Mesendoderm (in vitro differentiated cells): ENCODE measurements at regions not wholly inside any gene's neighbourhood (a gene's known extent, or its start where the extent isn't known, plus 50 kb on each side); places are given as distances from the start of the nearest gene placed in this dataset.
A peak's percentile ranks its signal among the peaks of the same experiment; 100 is the strongest.

Experiments
- DNase-seq: peaks from one replicate; pipeline ENCODE4 v3.0.0; 2013
- H2AK5ac ChIP-seq: 2 replicates; pipeline ENCODE4 v1.6.1; 2013; ENCODE audit warnings: low read length, inconsistent platforms
- H2BK120ac ChIP-seq: 2 replicates; pipeline ENCODE4 v1.6.1; 2013; ENCODE audit warnings: low read depth, mild to moderate bottlenecking, low read length, moderate library complexity, mixed read lengths
- H2BK15ac ChIP-seq: replicated peaks from 2 replicates; pipeline ENCODE4 v1.6.1; 2013; ENCODE audit warnings: low read depth, mild to moderate bottlenecking, moderate library complexity
- H2BK5ac ChIP-seq: 2 replicates; pipeline ENCODE4 v1.6.1; 2013; ENCODE audit warnings: low read length, inconsistent platforms
- H3K18ac ChIP-seq: 2 replicates; pipeline ENCODE4 v1.6.1; 2013; ENCODE audit warnings: mild to moderate bottlenecking, low read length, mixed read lengths
- H3K23ac ChIP-seq: one replicate; pipeline ENCODE4 v1.6.1; 2013; ENCODE audit warnings: low read length
- H3K27ac ChIP-seq: 2 replicates; pipeline ENCODE4 v1.5.1; 2013; ENCODE audit warnings: low read depth, mild to moderate bottlenecking, inconsistent platforms, low read length, moderate library complexity
- H3K27me3 ChIP-seq: 2 replicates; pipeline ENCODE4 v1.6.1; 2013; ENCODE audit warnings: low read length, control low read depth, mild to moderate bottlenecking, inconsistent platforms; ENCODE audit not compliant: insufficient read depth, poor library complexity
- H3K36me3 ChIP-seq: 2 replicates; pipeline ENCODE4 v1.6.1; 2013; ENCODE audit warnings: low read length, inconsistent platforms; ENCODE audit not compliant: control insufficient read depth, insufficient read depth
- H3K4ac ChIP-seq: one replicate; pipeline ENCODE4 v1.6.1; 2013; ENCODE audit warnings: low read depth, mild to moderate bottlenecking, low read length, moderate library complexity
- H3K4me1 ChIP-seq: 2 replicates; pipeline ENCODE4 v1.6.1; 2013; ENCODE audit warnings: low read depth, low read length, inconsistent platforms; ENCODE audit not compliant: control insufficient read depth
- H3K4me2 ChIP-seq: 2 replicates; pipeline ENCODE4 v1.6.1; 2013; ENCODE audit warnings: low read length
- H3K4me3 ChIP-seq: 2 replicates; pipeline ENCODE4 v1.5.1; 2013; ENCODE audit warnings: mild to moderate bottlenecking, low read length
- H3K56ac ChIP-seq: one replicate; pipeline ENCODE4 v1.6.1; 2013; ENCODE audit warnings: low read length
- H3K79me1 ChIP-seq: 2 replicates; pipeline ENCODE4 v1.6.1; 2013; ENCODE audit warnings: low read length, inconsistent platforms
- H3K79me2 ChIP-seq: 2 replicates; pipeline ENCODE4 v1.6.1; 2013; ENCODE audit warnings: mild to moderate bottlenecking, low read length; ENCODE audit not compliant: control insufficient read depth, insufficient read depth
- H3K9ac ChIP-seq: 2 replicates; pipeline ENCODE4 v1.6.1; 2013; ENCODE audit warnings: low read length, inconsistent platforms
- H4K5ac ChIP-seq: one replicate; pipeline ENCODE4 v1.6.1; 2013; ENCODE audit warnings: low read length
- H4K8ac ChIP-seq: one replicate; pipeline ENCODE4 v1.6.1; 2013; ENCODE audit warnings: low read depth, mild to moderate bottlenecking, control low read depth, low read length, moderate library complexity
- WGBS: extraction: QIAGEN DNeasy Blood & Tissue Kit; methylation state at CpG from one replicate; pipeline ENCODE4 v1.1.7; 2013; ENCODE audit warnings: low lambda C conversion rate, missing lambda C conversion rate; ENCODE audit not compliant: insufficient coverage; ENCODE audit errors: extremely low coverage; 5-methylcytosine and 5-hydroxymethylcytosine counted together

GRCh38 chr16:20167323-20167722, 93.6 kb upstream of the GPR139 start:
- H3K36me3 ChIP-seq = no peaks in the 10 kb centered on the region
- WGBS = no CpG with 5 or more reads among the region's 1 CpG
- H3K56ac ChIP-seq = no peak overlapping the region
- H3K27ac ChIP-seq = no peak overlapping the region
- H3K79me2 ChIP-seq = no peaks in the 10 kb centered on the region
- no peak overlapping the region for H4K8ac ChIP-seq
- no peak overlapping the region for H3K18ac ChIP-seq
- H3K4me1 ChIP-seq = no peaks in the 10 kb centered on the region
- H2AK5ac ChIP-seq = no peak overlapping the region
- H3K79me1 ChIP-seq = no peaks in the 10 kb centered on the region
- no peak overlapping the region for H4K5ac ChIP-seq
- H3K4ac ChIP-seq = no peak overlapping the region
- H3K4me3 ChIP-seq = no peak overlapping the region
- H2BK5ac ChIP-seq = no peak overlapping the region
- H3K23ac ChIP-seq = no peak overlapping the region
- H3K27me3 ChIP-seq = no peaks in the 10 kb centered on the region
- no peak overlapping the region for H2BK15ac ChIP-seq
- H3K4me2 ChIP-seq = no peak overlapping the region
- no peak overlapping the region for H2BK120ac ChIP-seq
- no peak for DNase-seq
- H3K9ac ChIP-seq = no peak overlapping the region

GRCh38 chr16:20166531-20167235, 93.0 kb upstream of the GPR139 start:
- H3K27ac ChIP-seq = no peak overlapping the region
- no peaks in the 10 kb centered on the region for H3K79me2 ChIP-seq
- H4K8ac ChIP-seq = no peak overlapping the region
- H2AK5ac ChIP-seq = no peak overlapping the region
- no peak overlapping the region for H3K4me2 ChIP-seq
- no peak overlapping the region for H3K23ac ChIP-seq
- H3K56ac ChIP-seq = no peak overlapping the region
- no peak overlapping the region for H3K4me3 ChIP-seq
- DNase-seq = peak; percentile 77
- H2BK15ac ChIP-seq = no peak overlapping the region
- no peak overlapping the region for H2BK5ac ChIP-seq
- no peak overlapping the region for H4K5ac ChIP-seq
- H3K4ac ChIP-seq = no peak overlapping the region
- H3K18ac ChIP-seq = no peak overlapping the region
- H2BK120ac ChIP-seq = no peak overlapping the region
- H3K27me3 ChIP-seq = no peaks in the 10 kb centered on the region
- H3K9ac ChIP-seq = no peak overlapping the region
- H3K36me3 ChIP-seq = no peaks in the 10 kb centered on the region
- no peaks in the 10 kb centered on the region for H3K79me1 ChIP-seq
- no peaks in the 10 kb centered on the region for H3K4me1 ChIP-seq
- WGBS = no CpG with 5 or more reads among the region's 15 CpGs

GRCh38 chr16:20153444-20153843, 79.8 kb upstream of the GPR139 start:
- no peak overlapping the region for H3K4me2 ChIP-seq
- H3K56ac ChIP-seq = no peak overlapping the region
- no peak overlapping the region for H3K4me3 ChIP-seq
- no peak overlapping the region for H3K9ac ChIP-seq
- H3K4me1 ChIP-seq = no peaks in the 10 kb centered on the region
- H2BK120ac ChIP-seq = no peak overlapping the region
- no CpG with 5 or more reads among the region's 1 CpG for WGBS
- no peaks in the 10 kb centered on the region for H3K27me3 ChIP-seq
- no peaks in the 10 kb centered on the region for H3K79me1 ChIP-seq
- no peak overlapping the region for H3K18ac ChIP-seq
- H3K36me3 ChIP-seq = no peaks in the 10 kb centered on the region
- no peak overlapping the region for H3K4ac ChIP-seq
- H2AK5ac ChIP-seq = no peak overlapping the region
- H2BK15ac ChIP-seq = no peak overlapping the region
- H2BK5ac ChIP-seq = no peak overlapping the region
- H4K5ac ChIP-seq = no peak overlapping the region
- H3K23ac ChIP-seq = no peak overlapping the region
- H3K79me2 ChIP-seq = no peaks in the 10 kb centered on the region
- H3K27ac ChIP-seq = no peak overlapping the region
- no peak overlapping the region for H4K8ac ChIP-seq
- DNase-seq = no peak

GRCh38 chr16:20147091-20147490, 73.4 kb upstream of the GPR139 start:
- H3K4me2 ChIP-seq = no peak overlapping the region
- no peak overlapping the region for H4K8ac ChIP-seq
- no peak overlapping the region for H2AK5ac ChIP-seq
- no peak overlapping the region for H2BK15ac ChIP-seq
- H2BK5ac ChIP-seq = no peak overlapping the region
- peak; percentile 26 for DNase-seq
- H2BK120ac ChIP-seq = no peak overlapping the region
- H3K18ac ChIP-seq = no peak overlapping the region
- no peak overlapping the region for H3K4me3 ChIP-seq
- no peaks in the 10 kb centered on the region for H3K27me3 ChIP-seq
- no CpG with 5 or more reads among the region's 5 CpGs for WGBS
- H3K79me1 ChIP-seq = no peaks in the 10 kb centered on the region
- no peak overlapping the region for H4K5ac ChIP-seq
- H3K36me3 ChIP-seq = no peaks in the 10 kb centered on the region
- H3K4me1 ChIP-seq = no peaks in the 10 kb centered on the region
- H3K56ac ChIP-seq = no peak overlapping the region
- H3K4ac ChIP-seq = no peak overlapping the region
- no peak overlapping the region for H3K27ac ChIP-seq
- H3K79me2 ChIP-seq = no peaks in the 10 kb centered on the region
- H3K23ac ChIP-seq = no peak overlapping the region
- H3K9ac ChIP-seq = no peak overlapping the region

- H2BK120ac ChIP-seq = no peak overlapping the region
- no peak overlapping the region for H3K18ac ChIP-seq
- no CpG with 5 or more reads among the region's 7 CpGs for WGBS
- no peaks in the 10 kb centered on the region for H3K79me2 ChIP-seq
- H2BK15ac ChIP-seq = no peak overlapping the region
- no peak overlapping the region for H4K8ac ChIP-seq
- DNase-seq = no peak
- no peaks in the 10 kb centered on the region for H3K4me1 ChIP-seq
- H3K27me3 ChIP-seq = no peaks in the 10 kb centered on the region
- H3K4me2 ChIP-seq = no peak overlapping the region
- H3K27ac ChIP-seq = no peak overlapping the region
- H3K36me3 ChIP-seq = no peaks in the 10 kb centered on the region
- H3K23ac ChIP-seq = no peak overlapping the region
- H3K56ac ChIP-seq = no peak overlapping the region
- H3K4ac ChIP-seq = no peak overlapping the region
- no peak overlapping the region for H3K9ac ChIP-seq
- H2AK5ac ChIP-seq = no peak overlapping the region
- H4K5ac ChIP-seq = no peak overlapping the region
- H3K4me3 ChIP-seq = no peak overlapping the region
- no peak overlapping the region for H2BK5ac ChIP-seq
- no peaks in the 10 kb centered on the region for H3K79me1 ChIP-seq
Measured at GRCh38 chr16:20141956-20142355, 68.3 kb upstream of the GPR139 start.

- Histone ChIP-seq H3K79me1 (no peaks in the 10 kb centered on the region), H3K4ac (no peak overlapping the region), H3K56ac (no peak overlapping the region), H2BK120ac (no peak overlapping the region), H3K79me2 (no peaks in the 10 kb centered on the region), H3K4me2 (no peak overlapping the region), H3K36me3 (no peaks in the 10 kb centered on the region), H2AK5ac (no peak overlapping the region), H3K9ac (no peak overlapping the region), H3K23ac (no peak overlapping the region), H2BK5ac (no peak overlapping the region), H3K4me3 (no peak overlapping the region), H4K5ac (no peak overlapping the region), H2BK15ac (no peak overlapping the region), H3K4me1 (no peaks in the 10 kb centered on the region), H3K27ac (no peak overlapping the region), H3K18ac (no peak overlapping the region), H3K27me3 (no peaks in the 10 kb centered on the region), H4K8ac (no peak overlapping the region)
- no peak for DNase-seq
- no CpG with 5 or more reads among the region's 2 CpGs for WGBS
Measured at GRCh38 chr16:20137909-20138308, 64.2 kb upstream of the GPR139 start.
